GM18517 (cell line): ENCODE measurements at regions not wholly inside any gene's neighbourhood (a gene's known extent, or its start where the extent isn't known, plus 50 kb on each side); places are given as distances from the start of the nearest gene placed in this dataset.

Experiments
- ATAC-seq: cut with Tn5 transposase; IDR thresholded peaks from one replicate; pipeline ENCODE4 v1.9.1; 2021; ENCODE audit warnings: mild to moderate bottlenecking, moderate library complexity; ENCODE audit not compliant: unreplicated experiment

DNA sequence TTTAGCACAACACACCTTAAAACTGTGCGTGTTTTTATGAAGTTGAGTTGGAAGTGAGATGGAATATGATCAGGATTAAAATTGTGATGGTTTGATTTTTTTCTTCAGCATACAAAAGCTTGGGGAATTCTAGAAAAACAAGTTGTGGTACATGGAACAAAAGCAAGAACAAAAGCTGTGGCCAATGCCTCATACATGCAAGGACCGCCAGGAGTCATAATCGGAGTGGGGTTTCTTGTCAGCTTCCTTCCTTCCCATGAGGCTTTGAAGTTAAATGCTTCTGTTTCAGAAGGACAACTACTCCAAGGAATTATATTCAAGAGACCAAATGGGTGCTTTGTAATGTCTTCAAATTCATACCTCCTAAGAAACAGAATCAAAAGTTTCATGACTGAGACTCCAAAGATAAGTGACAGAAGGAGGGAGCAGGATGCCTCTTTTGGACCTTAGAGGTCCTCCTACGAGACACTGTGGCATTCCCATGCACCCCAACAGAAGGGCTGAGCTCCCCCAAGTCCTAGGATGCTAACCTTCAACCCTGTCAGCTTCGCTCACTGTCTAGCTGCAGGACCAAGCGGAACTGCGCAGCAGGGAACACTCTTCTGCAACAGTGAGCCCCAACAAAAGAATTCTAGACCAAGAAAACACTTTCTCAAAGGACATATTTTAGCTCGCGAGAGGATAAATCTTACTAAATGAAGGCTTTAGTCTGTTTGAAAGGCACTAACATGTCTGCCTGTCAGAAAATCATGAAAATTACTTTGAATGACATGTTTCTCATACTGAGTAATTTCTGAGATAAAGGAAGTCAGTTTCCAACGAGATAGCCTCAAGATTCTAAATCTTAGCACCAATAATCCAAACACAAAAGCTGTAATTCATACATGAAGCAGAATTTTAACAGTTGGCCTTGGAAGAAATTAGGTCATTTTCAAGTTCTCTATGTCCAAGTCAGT is 108.5 kb upstream of the NHSL1 start:
- no peak for ATAC-seq

DNA sequence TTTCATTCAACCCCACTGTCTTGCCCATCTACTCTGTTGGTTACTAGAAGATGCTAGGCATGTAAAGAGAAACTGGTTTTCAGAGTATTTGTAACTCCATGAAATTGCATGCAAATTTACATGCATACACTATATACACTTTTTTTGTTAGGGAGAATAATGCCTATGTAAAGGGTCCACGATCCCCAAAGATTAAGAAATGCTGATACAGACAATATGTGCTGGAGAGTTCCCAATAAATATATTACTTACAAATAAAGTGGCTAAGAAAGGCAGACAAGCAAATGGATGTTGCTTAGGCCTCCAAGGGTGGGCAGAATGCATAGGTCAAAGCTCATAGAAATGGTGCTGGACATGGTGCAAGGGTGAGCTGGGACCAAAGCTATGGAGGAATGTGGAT is 109.6 kb upstream of the NHSL1 start:
- ATAC-seq, result no peak

DNA sequence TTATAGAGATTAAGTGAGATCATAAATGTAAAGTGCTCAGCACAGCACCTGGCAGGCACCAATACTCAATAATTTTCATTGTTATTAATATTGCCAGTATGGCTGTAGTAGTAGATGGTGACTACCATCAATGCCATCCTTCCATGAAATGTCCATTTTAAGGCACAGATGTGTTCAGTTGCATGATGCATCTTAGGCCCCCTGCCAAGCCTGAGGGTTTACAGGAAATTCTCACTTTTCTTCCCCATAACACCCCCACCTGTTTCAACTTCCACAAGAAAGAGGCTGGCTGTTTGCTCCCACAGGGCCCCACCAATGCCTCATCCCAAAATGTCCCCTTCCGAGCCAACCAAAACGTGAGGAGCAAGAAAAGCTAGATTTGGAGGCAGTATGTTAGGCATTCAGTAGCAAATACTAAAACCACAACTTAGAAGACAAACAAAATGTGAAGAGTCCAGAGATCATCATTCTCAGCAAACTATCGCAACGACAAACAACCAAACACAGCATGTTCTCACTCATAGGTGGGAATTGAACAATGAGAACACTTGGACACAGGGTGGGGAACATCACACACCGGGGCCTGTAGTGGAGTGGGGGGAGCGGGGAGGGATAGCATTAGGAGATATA is 110.6 kb upstream of the NHSL1 start:
- ATAC-seq, result no peak

DNA sequence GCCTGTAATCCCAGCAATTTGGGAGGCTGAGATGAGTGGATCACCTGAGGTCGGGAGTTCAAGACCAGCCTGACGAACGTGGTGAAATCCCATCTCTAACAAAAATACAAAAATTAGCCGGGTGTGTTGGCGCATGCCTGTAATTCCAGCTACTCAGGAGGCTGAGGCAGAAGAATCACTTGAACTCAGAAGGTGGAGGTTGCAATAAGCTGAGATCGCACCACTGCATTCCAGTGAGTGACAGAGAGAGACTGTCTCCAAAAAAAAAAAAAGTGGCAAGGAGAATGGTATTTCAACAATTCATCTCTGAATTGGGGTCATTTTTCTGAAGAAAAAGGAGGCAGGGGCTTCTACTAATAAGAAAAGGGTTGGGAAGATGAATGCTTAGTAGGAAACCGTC is 111.5 kb upstream of the NHSL1 start:
- no peak for ATAC-seq

DNA sequence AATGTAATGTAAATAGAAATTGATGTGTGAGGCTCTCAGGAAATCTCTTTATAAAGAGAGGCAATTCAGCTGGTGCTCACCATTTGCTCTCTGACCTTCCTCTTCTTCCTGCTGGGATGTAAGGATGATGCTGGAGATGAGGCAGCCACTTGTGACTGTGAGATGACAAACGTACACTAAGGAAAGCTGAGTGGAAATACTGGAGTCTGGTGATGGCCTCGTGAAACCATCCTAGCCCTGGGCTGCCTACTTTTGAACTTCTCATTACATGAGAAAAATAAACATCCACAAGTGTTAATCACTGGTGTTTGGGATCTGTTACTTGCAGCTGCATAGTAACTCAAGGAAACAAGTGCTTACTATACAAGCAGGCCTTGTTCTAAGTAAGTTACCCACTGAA is 114.9 kb upstream of the NHSL1 start:
- ATAC-seq, result no peak

DNA sequence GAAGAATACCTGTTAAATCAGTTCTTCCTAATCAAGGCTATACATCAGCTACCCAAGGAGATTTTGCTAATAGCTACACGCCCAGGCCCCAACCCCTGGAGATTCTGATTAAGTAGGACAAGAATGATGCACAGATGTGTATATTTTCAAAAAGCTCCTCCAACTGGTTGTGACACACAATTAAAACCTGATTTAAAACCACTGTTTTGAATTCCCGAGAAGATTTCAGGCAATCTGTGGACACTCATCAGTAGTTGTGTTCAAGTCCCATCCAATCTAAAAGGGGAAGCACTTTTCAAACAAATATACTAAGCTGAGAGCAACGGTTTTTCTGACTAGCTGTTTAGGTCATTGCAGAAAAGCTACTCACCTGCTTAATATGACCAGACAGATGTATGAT is 118.9 kb upstream of the NHSL1 start:
- ATAC-seq, result no peak

DNA sequence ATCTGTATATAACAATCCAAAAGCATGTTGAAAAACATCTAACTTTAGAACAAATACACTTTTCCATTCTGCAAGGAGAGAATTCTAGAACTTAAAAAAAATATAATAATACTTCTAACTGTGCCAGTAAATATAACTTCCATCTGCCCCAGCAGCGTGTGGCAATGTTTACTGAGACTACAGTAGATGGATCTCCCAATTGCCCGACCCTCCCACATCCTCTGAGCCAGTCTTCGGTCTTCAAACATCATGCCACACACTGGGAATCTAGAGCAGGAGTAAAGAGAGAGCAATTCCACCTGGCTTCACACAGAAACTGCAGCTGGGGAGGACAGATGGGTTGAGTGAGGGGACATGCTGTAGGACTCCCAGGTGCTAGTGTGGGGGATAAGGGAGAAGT is 121.3 kb upstream of the NHSL1 start:
- ATAC-seq, result no peak

DNA sequence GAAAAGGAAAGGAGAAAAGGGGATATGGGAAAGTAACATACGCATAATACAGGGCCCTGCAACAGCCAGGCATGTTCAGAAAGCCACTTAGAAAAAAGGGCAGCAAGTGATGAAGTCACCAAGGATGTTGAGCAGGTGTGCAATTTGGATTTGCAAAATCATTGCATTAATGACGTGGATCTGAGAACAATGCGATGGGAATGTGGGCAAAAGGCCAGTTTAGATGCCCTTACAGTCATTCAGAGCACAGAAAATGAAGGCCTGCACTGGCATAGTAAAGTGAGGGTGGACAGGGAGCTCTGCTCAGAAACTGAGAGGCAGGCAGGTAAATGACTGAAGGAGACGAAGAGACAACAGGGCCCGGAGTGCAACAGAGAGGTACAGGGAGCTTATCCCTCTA is 123.7 kb upstream of the NHSL1 start:
- ATAC-seq, result no peak

DNA sequence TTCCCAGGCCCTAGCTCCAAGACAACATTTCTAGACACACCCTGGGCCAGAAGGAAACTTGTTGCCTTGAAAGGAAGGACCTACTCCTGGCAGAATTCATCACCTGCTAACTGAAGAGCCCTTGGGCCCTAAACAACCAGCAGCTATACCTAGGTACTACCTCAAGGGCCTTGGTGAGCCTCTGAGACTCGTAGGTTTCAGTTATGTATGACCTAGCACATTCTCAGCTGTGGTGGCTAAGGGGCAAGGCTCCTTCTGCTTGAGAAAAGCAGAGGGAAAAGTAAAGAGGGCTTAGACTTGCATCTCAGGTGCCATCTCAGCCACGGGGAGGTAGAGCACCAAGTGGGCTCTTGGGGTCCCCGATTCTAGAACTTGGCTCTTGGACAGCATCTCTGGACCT is 132.3 kb upstream of the NHSL1 start:
- no peak for ATAC-seq

DNA sequence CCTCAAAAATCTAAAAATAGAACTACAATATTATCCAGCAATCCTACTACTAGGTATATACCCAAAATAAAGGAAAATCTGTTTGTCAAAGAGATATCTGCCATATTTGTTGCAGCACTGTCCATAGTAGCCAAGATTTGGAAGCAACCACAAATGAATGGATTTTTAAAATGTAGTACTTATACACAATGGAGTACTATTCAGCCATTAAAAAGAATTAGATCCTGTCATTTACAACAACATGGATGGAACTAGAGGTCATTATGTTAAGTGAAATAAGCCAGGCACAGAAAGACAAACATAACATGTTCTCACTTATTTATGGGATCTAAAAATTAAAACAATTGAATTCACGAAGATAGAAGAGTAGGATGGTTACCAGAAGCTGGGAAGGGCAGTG is 135.7 kb upstream of the CCDC28A start:
- ATAC-seq, result no peak

DNA sequence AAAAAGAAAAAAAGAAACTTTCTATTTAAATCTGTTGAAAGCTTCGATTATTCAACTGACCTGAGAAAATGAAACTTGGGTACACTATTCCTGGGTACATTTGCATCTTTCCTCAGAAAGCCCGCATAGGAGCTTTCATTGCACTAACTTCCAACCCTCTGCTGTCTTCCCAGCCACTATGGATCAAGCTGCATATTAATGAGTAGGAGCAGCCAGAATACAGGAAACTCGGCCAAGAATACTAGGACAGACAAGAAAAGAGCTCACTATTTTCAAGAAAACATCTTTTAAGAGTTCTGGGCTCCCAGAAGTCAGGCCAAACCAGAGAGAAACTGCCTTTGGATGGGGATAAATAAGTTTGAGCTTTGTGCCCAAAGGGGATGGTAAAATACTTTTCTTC is 135.0 kb upstream of the CCDC28A start:
- ATAC-seq, result no peak

DNA sequence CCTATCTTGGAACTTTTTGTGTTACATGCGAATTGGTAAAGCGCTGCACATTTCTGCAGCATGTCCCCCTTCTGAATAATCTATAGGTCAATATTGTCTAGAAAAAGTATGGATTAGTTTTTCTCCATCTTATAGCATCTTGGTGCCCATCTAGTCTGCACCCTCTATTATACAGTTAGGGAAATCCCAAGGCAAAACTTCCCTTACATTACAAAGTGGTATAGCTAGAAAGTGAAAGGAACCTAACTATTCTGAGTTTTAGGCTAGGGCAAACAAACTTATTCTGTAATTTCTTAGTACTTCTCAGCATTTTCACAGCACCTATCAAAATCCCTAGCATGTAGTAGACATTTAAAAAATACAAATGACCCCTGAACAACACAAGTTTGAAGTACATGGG is 133.5 kb upstream of the CCDC28A start:
- ATAC-seq, result no peak

DNA sequence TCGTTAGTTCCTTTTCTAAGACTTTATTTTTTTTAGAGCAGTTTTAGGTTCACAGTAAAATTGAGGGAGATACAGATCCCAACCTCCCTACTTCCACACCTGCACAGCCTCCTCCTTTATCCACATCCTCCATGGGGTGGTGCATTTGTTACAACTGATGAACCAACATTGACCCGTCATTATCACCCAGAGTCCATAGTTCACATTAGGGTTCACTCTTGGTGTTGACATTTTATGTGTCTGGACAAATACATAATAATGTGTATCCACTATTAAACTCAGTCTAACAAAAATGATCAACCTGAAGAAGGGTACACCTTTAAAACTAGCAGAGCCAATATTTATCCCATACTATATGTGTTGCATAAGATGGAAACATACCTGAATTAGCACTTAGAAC is 130.4 kb upstream of the CCDC28A start:
- ATAC-seq, result no peak

DNA sequence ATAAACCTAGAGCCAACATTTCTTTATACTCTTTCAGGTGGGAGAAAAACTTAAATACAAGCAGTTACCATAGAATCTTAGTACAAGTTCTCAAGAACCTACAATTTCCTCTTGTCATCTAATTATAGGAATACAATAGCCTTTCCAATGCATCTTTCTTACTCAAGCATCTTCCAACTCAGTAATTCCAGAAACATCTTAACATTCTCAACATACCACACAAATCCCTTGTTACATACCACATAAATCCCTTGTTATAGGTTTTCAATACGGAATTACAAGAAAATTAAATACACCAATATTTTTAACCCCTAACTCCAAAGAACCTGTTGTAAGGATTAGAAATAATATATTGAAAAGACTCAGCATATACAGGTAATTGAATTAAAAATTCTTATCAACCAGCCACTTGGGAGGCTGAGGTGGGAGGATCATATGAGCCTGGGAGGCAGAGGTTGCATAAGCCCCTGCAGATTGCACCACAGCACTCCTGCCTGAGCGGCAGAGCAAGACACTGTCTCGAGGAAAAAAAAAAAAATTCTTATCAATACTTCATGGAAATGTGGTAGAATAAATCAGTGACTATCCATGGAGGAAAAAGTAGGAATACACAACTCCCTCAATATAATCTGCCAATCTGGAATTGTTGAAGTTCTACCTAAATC is 127.5 kb upstream of the CCDC28A start:
- ATAC-seq, result no peak

DNA sequence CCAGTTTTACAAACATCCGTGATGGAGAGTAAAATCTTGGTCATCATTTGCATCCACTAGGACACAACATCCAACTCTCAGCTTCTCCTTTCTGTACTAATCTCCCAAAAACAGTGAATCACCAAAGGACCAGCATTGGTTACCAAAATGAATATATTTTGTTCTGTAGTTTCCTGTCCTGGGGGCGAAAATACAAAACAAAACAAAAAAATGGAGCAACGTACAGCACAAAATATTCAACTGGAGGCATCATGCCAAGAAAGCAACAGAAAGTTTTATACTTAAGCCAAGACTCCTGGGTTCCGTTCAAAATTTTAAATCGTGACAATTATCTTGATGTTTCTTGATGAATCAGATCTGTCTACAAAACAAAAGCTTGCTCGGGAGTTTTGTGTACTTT is 126.6 kb upstream of the CCDC28A start:
- no peak for ATAC-seq

DNA sequence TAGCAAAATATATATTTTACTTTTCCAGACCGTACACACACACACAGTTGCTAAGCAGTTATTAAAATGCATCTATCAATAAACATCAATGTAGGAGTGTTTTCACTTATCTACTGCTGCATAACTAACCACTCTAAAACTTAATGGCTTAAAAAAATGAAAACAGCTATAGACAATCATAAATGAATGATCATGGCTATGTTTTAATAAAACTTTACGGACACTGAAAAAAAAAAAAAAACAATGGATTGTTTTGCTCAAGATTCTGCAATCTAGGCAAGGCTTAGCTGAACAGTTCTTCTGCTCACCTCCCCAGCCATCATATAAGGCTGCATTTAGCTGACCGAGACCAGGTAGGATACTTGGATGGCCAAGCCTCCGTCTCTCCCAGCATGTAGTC is 125.4 kb upstream of the CCDC28A start:
- no peak for ATAC-seq

DNA sequence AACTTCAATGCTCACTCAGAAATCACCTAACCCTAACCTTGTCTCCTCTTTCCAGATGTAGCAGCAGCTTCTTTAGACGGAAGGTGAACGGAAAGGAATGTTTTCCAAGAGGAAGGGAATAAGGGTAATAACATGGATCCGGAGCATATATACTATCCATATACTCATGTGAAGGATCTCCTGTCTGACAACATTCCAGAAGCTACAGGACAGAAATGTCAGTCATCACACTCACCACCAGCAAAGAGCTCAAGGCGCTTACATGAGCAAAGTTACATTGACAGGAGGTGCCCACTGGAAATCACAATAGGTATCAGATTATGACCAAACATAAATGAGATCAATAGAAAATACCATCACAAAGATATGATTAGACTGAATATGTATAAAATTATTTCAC is 122.1 kb upstream of the CCDC28A start:
- no peak for ATAC-seq

DNA sequence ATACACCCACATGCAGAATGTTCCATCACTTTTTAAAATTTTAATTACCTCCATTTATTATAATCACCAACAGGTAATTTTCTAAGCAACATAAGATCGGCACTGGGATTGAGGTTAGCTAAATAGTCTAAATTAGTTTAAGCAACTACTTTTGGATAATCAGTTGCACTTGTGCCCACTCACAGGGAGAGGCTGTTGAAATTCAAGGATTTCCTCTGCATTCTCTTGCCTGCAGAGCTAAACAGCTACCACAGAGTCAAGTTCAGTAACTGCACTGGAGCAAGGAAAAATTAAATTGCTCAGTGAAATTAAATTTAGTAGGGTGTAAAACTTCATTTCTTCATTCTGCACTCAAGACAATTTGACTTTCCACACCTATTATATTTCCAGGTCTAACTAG is 120.7 kb upstream of the CCDC28A start:
- ATAC-seq, result no peak

DNA sequence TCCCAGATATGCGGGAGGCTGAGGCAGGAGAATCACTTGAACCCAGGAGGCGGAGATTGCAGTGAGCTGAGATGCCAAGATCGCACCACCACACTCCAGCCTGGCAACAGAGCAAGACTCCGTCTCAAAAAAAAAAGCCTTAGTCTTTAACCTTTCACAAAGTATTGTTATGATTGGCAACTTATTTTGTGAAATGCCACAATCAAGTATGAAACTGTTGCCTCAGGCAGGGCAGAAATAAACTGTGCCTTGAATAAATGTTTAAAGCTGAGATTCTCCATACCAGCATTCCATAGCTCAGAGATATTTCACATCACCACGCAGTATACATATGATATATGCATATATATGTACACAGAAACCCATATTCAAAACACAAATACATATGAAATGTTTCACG is 120.1 kb upstream of the CCDC28A start:
- no peak for ATAC-seq

DNA sequence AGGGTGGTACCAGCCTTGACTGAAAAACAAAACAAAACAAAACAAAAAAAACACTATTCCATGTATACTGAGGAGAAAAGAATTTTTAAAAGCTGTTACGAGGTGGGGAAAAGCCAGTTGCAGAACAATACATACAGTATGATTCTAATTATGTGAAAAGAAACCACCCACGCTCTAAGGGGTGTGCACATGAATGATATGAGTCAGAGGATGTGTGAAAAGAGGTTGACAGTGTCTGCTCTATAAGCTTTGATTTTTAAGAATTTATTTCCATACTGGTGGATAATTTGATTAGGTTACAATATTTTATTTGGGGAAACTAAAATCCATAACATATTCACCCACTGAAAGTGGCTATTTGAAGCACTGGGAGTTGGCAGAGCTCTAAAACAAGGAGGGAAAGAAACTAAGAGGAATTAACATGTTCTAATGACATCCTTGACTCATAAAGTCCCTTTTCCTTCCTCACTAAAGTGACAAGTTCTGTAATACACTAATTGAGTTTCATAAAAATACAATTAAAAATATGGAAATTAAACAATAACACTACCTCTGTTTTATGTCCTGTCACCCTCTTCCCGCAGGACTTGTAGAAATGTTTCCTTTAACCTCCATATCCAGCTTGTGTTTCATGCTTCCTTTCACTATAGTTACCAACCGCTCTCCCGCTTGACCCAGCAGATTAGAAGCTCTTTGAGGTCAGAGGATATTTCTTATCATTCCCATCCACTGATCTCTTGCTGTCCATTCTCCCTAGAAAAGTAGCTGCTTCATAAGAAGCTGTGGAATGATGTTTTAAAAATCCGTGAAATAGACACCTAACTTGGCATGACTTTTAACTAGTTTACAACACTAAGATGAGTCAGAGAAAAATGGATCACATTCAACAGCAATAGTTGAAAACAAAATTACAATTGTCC is 118.6 kb upstream of the CCDC28A start:
- ATAC-seq, result peak; percentile 100

DNA sequence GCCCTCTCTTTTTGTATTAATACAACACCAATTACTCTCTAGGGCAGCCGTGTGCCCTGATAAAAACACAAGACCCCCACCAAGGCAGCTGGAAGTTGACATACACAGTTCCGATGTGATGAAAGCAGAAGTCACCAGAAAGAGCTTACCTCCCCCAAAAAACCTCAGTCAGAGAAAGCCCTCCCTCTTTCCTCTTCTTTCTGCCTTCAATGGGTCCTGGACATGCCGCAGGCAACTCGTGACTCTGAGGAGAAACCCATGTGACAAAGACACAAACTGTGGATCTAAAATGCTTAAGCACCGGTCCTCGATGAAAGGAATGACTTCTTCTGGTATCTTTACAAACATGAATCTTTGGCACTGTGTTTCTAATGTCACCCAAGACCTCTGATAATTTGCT is 117.7 kb upstream of the CCDC28A start:
- ATAC-seq, result no peak
